Mesodermal cell (in vitro differentiated cells): ENCODE measurements at regions not wholly inside any gene's neighbourhood (a gene's known extent, or its start where the extent isn't known, plus 50 kb on each side); places are given as distances from the start of the nearest gene placed in this dataset.

Source experiments
- H3K27ac ChIP-seq: 2 replicates; pipeline ENCODE4 v1.7.0; 2013; ENCODE audit warnings: mild to moderate bottlenecking, low read depth, low read length, moderate library complexity; ENCODE audit not compliant: severe bottlenecking
- H3K36me3 ChIP-seq: 2 replicates; pipeline ENCODE4 v1.7.1; 2013; ENCODE audit warnings: mild to moderate bottlenecking, low read length, moderate library complexity; ENCODE audit not compliant: control insufficient read depth, insufficient read depth
- H3K4me1 ChIP-seq: one replicate; pipeline ENCODE4 v1.7.1; 2013; ENCODE audit warnings: mild to moderate bottlenecking, low read length; ENCODE audit not compliant: insufficient read depth, control insufficient read depth, poor library complexity, severe bottlenecking
- H3K4me3 ChIP-seq: 2 replicates; pipeline ENCODE4 v1.7.0; 2013; ENCODE audit warnings: low read length, control low read depth, mild to moderate bottlenecking; ENCODE audit not compliant: insufficient read depth, poor library complexity, severe bottlenecking; ENCODE audit errors: extremely low read depth
- H3K9me3 ChIP-seq: 2 replicates; pipeline ENCODE4 v1.7.1; 2013; ENCODE audit warnings: mild to moderate bottlenecking, low read length, moderate library complexity; ENCODE audit not compliant: control insufficient read depth
- WGBS, 2 experiments: methylation state at CpG; one replicate each; pipeline ENCODE4 v1.1.5; 2013; ENCODE audit warnings: missing lambda C conversion rate in 2 of 2; ENCODE audit not compliant: insufficient coverage in 2 of 2; 5-methylcytosine and 5-hydroxymethylcytosine counted together

GRCh38 chr12:115683240-115683780, 594.2 kb downstream of the MED13L start:
- H3K9me3 ChIP-seq: no peaks in the 10 kb centered on the region
- H3K27ac ChIP-seq: no peak overlapping the region
- no peaks in the 10 kb centered on the region for H3K36me3 ChIP-seq
- H3K4me1 ChIP-seq: no peaks in the 10 kb centered on the region
- WGBS, 2 experiments: 69 to 81% methylated on average over 3 to 5 of the region's 5 CpGs
- H3K4me3 ChIP-seq: no peak overlapping the region

GRCh38 chr12:115680967-115681366, 596.5 kb downstream of the MED13L start:
- Histone ChIP-seq H3K9me3 (no peaks in the 10 kb centered on the region), H3K27ac (no peak overlapping the region), H3K4me1 (no peaks in the 10 kb centered on the region), H3K4me3 (no peak overlapping the region), H3K36me3 (no peaks in the 10 kb centered on the region)
- WGBS, 2 experiments: 75% methylated on average over 1 of the region's 1 CpG; no CpG with 5 or more reads in 1 of the 2 experiments

- H3K36me3 ChIP-seq: no peaks in the 10 kb centered on the region
- H3K4me1 ChIP-seq: no peaks in the 10 kb centered on the region
- WGBS, 2 experiments: 83 to 98% methylated on average over 9 to 11 of the region's 11 CpGs
- H3K27ac ChIP-seq: no peak overlapping the region
- H3K9me3 ChIP-seq: no peaks in the 10 kb centered on the region
- no peak overlapping the region for H3K4me3 ChIP-seq
These were observed 604.9 kb downstream of the MED13L start for GRCh38 chr12:115672506-115673080.

- WGBS, 2 experiments: 82 to 92% methylated on average over 2 of the region's 3 CpGs
- Histone ChIP-seq H3K9me3 (no peaks in the 10 kb centered on the region), H3K36me3 (no peaks in the 10 kb centered on the region), H3K4me1 (no peaks in the 10 kb centered on the region), H3K27ac (no peak overlapping the region), H3K4me3 (no peak overlapping the region)
These were observed 605.4 kb downstream of the MED13L start for GRCh38 chr12:115672086-115672485.

- Histone ChIP-seq H3K4me1 (no peaks in the 10 kb centered on the region), H3K36me3 (no peaks in the 10 kb centered on the region), H3K9me3 (no peaks in the 10 kb centered on the region), H3K4me3 (no peak overlapping the region), H3K27ac (no peak overlapping the region)
- WGBS, 2 experiments: 66 to 69% methylated on average over 3 of the region's 5 CpGs
These were observed 606.6 kb downstream of the MED13L start for GRCh38 chr12:115670869-115671268.

GRCh38 chr12:115667116-115667515, 610.4 kb downstream of the MED13L start:
- Histone ChIP-seq H3K9me3 (no peaks in the 10 kb centered on the region), H3K4me1 (no peaks in the 10 kb centered on the region), H3K36me3 (no peaks in the 10 kb centered on the region), H3K4me3 (no peak overlapping the region), H3K27ac (no peak overlapping the region)
- WGBS, 2 experiments: no CpG with 5 or more reads among the region's 1 CpG

- Histone ChIP-seq H3K4me1 (no peaks in the 10 kb centered on the region), H3K27ac (no peak overlapping the region), H3K36me3 (no peaks in the 10 kb centered on the region), H3K9me3 (no peaks in the 10 kb centered on the region), H3K4me3 (no peak overlapping the region)
These were observed 611.3 kb downstream of the MED13L start for GRCh38 chr12:115666168-115666567.

- H3K4me3 ChIP-seq: no peak overlapping the region
- H3K9me3 ChIP-seq: no peaks in the 10 kb centered on the region
- peaks cover 7% of the 10 kb centered on the region for H3K4me1 ChIP-seq
- H3K36me3 ChIP-seq: no peaks in the 10 kb centered on the region
- 71 to 100% methylated on average over 1 of the region's 2 CpGs for WGBS, 2 experiments
- H3K27ac ChIP-seq: no peak overlapping the region
These were observed 616.4 kb downstream of the MED13L start for GRCh38 chr12:115661112-115661511.

- H3K9me3 ChIP-seq: no peaks in the 10 kb centered on the region
- whole genome bisulfite sequencing, 2 experiments: 91 to 95% methylated on average over 5 to 6 of the region's 10 CpGs
These were observed 617.2 kb downstream of the MED13L start for GRCh38 chr12:115660211-115660805.

GRCh38 chr12:115659422-115659821, 618.1 kb downstream of the MED13L start:
- Histone ChIP-seq H3K36me3 (no peaks in the 10 kb centered on the region), H3K9me3 (no peaks in the 10 kb centered on the region), H3K27ac (no peak overlapping the region), H3K4me3 (no peak overlapping the region), H3K4me1 (peaks cover 7% of the 10 kb centered on the region)
- WGBS, 2 experiments: 96 to 100% methylated on average over 4 of the region's 4 CpGs

More at GRCh38 chr12:115660211-115660805, 617.2 kb downstream of the MED13L start:
- Histone ChIP-seq H3K27ac (no peak overlapping the region), H3K36me3 (no peaks in the 10 kb centered on the region), H3K4me1 (peaks cover 7% of the 10 kb centered on the region), H3K4me3 (no peak overlapping the region)
